K562 (cell line): ENCODE measurements at regions not wholly inside any gene's neighbourhood (a gene's known extent, or its start where the extent isn't known, plus 50 kb on each side); places are given as distances from the start of the nearest gene placed in this dataset.

ENCODE experiments used
- E2F4 ChIP-seq: sonication (generic); formaldehyde crosslinking; IDR thresholded peaks from 2 replicates; pipeline ENCODE4 v1.8.0; 2022; ENCODE audit warnings: mild to moderate bottlenecking, low read depth, missing genetic modification reagents
- SAP30 ChIP-seq: fragments of 200-600 bp; sonication (generic); IDR thresholded peaks from 2 replicates; pipeline ENCODE4 v1.6.1; 2012; ENCODE audit warnings: borderline replicate concordance, low read depth, mild to moderate bottlenecking, moderate library complexity, low read length, control low read depth, inconsistent platforms; ENCODE audit not compliant: insufficient read depth, poor library complexity, severe bottlenecking
- ZBTB9 ChIP-seq: fragments of 450-650 bp; formaldehyde crosslinking; IDR thresholded peaks from 2 replicates; pipeline ENCODE4 v1.4.0; 2020; ENCODE audit warnings: mild to moderate bottlenecking, moderate library complexity
- ZNF518B ChIP-seq: fragments of 250-450 bp; sonication (Bioruptor Pico); IDR thresholded peaks from 2 replicates; pipeline ENCODE4 v1.5.0; 2021; ENCODE audit warnings: mild to moderate bottlenecking, moderate library complexity

GRCh38 chr18:71021030-71021362, 732.2 kb downstream of the SOCS6 start (continued):
- TF ChIP-seq ZNF518B (CRISPR knock-in tag): no peak
- no peak for TF ChIP-seq E2F4 (CRISPR knock-in tag)
- no peak for TF ChIP-seq SAP30
- no peak for TF ChIP-seq ZBTB9 (CRISPR knock-in tag)
